ENCODE measurements at regions not wholly inside any gene's neighbourhood (a gene's known extent, or its start where the extent isn't known, plus 50 kb on each side); places are given as distances from the start of the nearest gene placed in this dataset.

DNA sequence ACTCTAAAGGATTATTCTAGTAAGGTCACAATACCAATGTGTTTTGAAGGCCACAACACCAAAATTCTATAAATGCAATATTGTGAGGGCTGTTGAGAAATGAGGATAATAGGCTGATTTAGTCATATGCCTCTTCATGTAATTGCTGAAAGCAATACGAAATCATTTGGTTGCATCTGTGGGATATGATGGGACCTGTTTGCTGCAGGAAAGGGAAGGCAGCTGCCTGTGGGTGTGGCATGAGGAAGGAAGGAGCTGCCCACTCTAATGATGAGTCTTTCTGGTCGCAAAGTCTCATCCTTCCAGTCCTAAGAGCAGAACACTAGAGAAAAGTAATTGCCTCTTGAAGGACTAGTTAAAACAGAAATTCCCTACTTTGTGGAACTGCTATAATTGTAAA is 245.3 kb upstream of the ZPLD1 start:
- Histone ChIP-seq H3K4me2 (no peak overlapping the region), H3K4me1 (ENCODE audit: low read depth, poor library complexity, severe bottlenecking) (no peaks in the 10 kb centered on the region), H4K20me1 (ENCODE audit: insufficient read depth) (no peaks in the 10 kb centered on the region), H2AFZ (ENCODE audit: low read depth) (no peak overlapping the region), H3K27ac (no peak overlapping the region), H3K79me2 (ENCODE audit: insufficient read depth, low read depth) (no peaks in the 10 kb centered on the region), H3K27me3 (ENCODE audit: insufficient read depth, low read depth) (no peaks in the 10 kb centered on the region), H3K36me3 (ENCODE audit: insufficient read depth) (no peaks in the 10 kb centered on the region), H3K9ac (no peak overlapping the region), H3K4me3 (IDR thresholded peaks at IDR 0.05; ENCODE audit: insufficient read depth, low read depth, low read length) (no peak overlapping the region)
- TF ChIP-seq, protein P1, sequence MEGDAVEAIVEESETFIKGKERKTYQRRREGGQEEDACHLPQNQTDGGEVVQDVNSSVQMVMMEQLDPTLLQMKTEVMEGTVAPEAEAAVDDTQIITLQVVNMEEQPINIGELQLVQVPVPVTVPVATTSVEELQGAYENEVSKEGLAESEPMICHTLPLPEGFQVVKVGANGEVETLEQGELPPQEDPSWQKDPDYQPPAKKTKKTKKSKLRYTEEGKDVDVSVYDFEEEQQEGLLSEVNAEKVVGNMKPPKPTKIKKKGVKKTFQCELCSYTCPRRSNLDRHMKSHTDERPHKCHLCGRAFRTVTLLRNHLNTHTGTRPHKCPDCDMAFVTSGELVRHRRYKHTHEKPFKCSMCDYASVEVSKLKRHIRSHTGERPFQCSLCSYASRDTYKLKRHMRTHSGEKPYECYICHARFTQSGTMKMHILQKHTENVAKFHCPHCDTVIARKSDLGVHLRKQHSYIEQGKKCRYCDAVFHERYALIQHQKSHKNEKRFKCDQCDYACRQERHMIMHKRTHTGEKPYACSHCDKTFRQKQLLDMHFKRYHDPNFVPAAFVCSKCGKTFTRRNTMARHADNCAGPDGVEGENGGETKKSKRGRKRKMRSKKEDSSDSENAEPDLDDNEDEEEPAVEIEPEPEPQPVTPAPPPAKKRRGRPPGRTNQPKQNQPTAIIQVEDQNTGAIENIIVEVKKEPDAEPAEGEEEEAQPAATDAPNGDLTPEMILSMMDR (conservative IDR thresholded peaks at IDR 0.05; ENCODE audit: low read depth, low read length), result no peak

DNA sequence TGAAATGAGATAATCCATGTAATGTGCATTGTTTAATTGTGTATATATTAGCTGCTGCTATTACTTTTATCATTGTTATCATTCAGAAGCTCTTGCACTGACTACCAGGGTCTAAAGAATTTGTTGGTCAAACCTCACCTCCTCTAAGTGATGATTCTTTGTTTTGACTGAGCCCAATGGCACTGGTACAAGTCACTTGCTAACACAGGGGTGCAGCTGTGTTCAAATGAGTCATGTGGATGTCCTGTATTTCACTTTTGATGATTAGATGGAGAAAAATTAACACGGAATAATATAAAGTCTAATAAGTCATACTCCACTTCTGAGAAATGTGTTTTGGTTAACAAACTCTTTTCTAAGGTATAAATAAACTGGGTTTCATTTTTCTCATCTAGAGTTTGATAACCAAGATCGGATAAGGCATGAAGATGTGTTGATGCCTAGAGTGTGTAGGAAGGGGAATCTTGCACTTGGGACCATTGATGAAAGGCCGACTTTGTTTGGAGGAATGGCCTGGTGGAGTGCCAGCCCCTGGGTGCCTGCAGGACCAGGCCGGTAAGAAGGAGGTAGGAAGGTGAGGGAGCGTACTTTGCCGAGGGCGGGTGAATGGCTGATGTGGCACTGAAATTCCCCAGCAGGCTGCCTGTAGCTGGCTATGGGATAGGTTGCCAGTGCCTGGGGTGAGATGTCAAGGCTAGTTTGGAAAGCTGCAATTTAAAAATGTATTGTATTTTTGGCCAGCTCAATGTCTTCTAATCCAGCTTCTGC is 244.7 kb upstream of the ZPLD1 start:
- H3K4me3 ChIP-seq (IDR thresholded peaks at IDR 0.05; ENCODE audit: insufficient read depth, low read depth, low read length), result no peak overlapping the region
- no peaks in the 10 kb centered on the region for H3K4me1 ChIP-seq (ENCODE audit: low read depth, poor library complexity, severe bottlenecking)
- H3K27ac ChIP-seq, result no peak overlapping the region
- H3K4me2 ChIP-seq, result no peak overlapping the region
- no peaks in the 10 kb centered on the region for H3K36me3 ChIP-seq (ENCODE audit: insufficient read depth)
- TF ChIP-seq, protein P1 (conservative IDR thresholded peaks at IDR 0.05; ENCODE audit: low read depth, low read length), result no peak
- H3K27me3 ChIP-seq (ENCODE audit: insufficient read depth, low read depth), result no peaks in the 10 kb centered on the region
- H3K79me2 ChIP-seq (ENCODE audit: insufficient read depth, low read depth), result no peaks in the 10 kb centered on the region
- H3K9ac ChIP-seq, result no peak overlapping the region
- H4K20me1 ChIP-seq (ENCODE audit: insufficient read depth), result no peaks in the 10 kb centered on the region
- H2AFZ ChIP-seq (ENCODE audit: low read depth), result no peak overlapping the region

DNA sequence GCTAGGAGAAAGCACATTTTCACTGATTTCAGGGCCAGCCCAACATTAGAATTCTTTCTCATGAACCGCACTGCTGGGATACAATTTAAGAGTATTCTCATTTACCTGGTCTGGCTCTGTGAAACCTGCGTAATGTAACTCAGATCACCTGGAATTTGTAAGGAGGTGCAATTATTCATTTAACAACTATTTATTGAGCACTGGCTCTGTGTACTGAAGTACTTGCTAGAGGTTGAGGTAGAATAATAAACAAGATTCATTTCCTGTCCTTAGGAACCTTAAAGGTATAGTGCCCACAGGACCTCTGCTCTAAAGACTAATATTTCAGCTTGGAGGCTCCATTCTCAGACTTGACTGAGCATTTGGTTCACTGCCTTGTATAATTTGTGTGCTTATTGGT is 242.2 kb upstream of the ZPLD1 start:
- Histone ChIP-seq H3K36me3 (ENCODE audit: insufficient read depth) (no peaks in the 10 kb centered on the region), H3K4me2 (no peak overlapping the region), H3K4me1 (ENCODE audit: low read depth, poor library complexity, severe bottlenecking) (no peaks in the 10 kb centered on the region), H3K4me3 (IDR thresholded peaks at IDR 0.05; ENCODE audit: insufficient read depth, low read depth, low read length) (no peak overlapping the region), H3K79me2 (ENCODE audit: insufficient read depth, low read depth) (no peaks in the 10 kb centered on the region), H4K20me1 (ENCODE audit: insufficient read depth) (no peaks in the 10 kb centered on the region), H2AFZ (ENCODE audit: low read depth) (no peak overlapping the region), H3K27ac (no peak overlapping the region), H3K9ac (no peak overlapping the region), H3K27me3 (ENCODE audit: insufficient read depth, low read depth) (no peaks in the 10 kb centered on the region)
- TF ChIP-seq, protein P1 (conservative IDR thresholded peaks at IDR 0.05; ENCODE audit: low read depth, low read length), result no peak

DNA sequence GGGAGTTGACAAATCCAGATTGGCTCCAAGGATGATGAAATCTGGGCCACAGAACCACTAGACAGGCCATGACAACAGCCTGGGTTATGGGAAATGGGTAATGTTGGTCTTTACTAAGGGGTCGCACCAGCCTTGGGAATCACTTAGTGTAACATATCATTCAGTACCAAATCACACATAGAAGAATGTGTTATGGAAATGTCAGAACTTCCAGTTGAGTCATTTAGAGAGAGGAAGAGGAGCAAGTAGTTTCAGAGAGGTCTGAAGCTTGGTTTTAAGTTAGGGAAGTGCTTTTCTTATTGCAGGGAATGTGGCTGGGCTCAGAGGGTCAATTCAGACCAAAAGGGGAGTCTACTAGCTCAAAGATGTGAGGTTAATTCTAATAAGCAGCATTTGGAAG is 241.6 kb upstream of the ZPLD1 start:
- H3K4me2 ChIP-seq, result no peak overlapping the region
- TF ChIP-seq, protein P1 (conservative IDR thresholded peaks at IDR 0.05; ENCODE audit: low read depth, low read length), result no peak
- H3K79me2 ChIP-seq (ENCODE audit: insufficient read depth, low read depth), result no peaks in the 10 kb centered on the region
- no peak overlapping the region for H3K9ac ChIP-seq
- no peaks in the 10 kb centered on the region for H3K4me1 ChIP-seq (ENCODE audit: low read depth, poor library complexity, severe bottlenecking)
- no peaks in the 10 kb centered on the region for H4K20me1 ChIP-seq (ENCODE audit: insufficient read depth)
- no peak overlapping the region for H2AFZ ChIP-seq (ENCODE audit: low read depth)
- no peaks in the 10 kb centered on the region for H3K27me3 ChIP-seq (ENCODE audit: insufficient read depth, low read depth)
- H3K4me3 ChIP-seq (IDR thresholded peaks at IDR 0.05; ENCODE audit: insufficient read depth, low read depth, low read length), result no peak overlapping the region
- H3K36me3 ChIP-seq (ENCODE audit: insufficient read depth), result no peaks in the 10 kb centered on the region
- H3K27ac ChIP-seq, result no peak overlapping the region
